Keratinocyte (primary cell): ENCODE measurements at regions not wholly inside any gene's neighbourhood (a gene's known extent, or its start where the extent isn't known, plus 50 kb on each side); places are given as distances from the start of the nearest gene placed in this dataset.

ENCODE experiments used
- DNase-seq: peaks from one replicate; pipeline ENCODE4 v3.0.0-alpha.2; 2011; ENCODE audit warnings: low read depth, missing footprints, low spot score
- FAIRE-seq: peaks from 2 replicates; lab custom pipeline; 2011; peaks lifted over from hg19 to GRCh38; lab: Jason Lieb, UNC
- H2AFZ ChIP-seq: 2 replicates; pipeline ENCODE4 v1.6.0; 2012; ENCODE audit warnings: low read length, control low read depth, inconsistent platforms; ENCODE audit not compliant: control insufficient read depth
- H3K27ac ChIP-seq: 2 replicates; pipeline ENCODE4 v1.5.1; 2011; ENCODE audit warnings: low read length; ENCODE audit not compliant: control insufficient read depth, insufficient read depth
- H3K27me3 ChIP-seq: 3 replicates; pipeline ENCODE4 v1.6.0; 2011; ENCODE audit warnings: low read length; ENCODE audit not compliant: control insufficient read depth, insufficient read depth; ENCODE audit errors: extremely low read depth
- H3K36me3 ChIP-seq, 2 experiments: 2 replicates in 1 of 2; 3 replicates in 1 of 2; pipeline ENCODE4 v1.5.1; 2011; ENCODE audit warnings: low read length in 2 of 2, mild to moderate bottlenecking in 1 of 2; ENCODE audit not compliant: control insufficient read depth in 2 of 2, insufficient read depth in 2 of 2; ENCODE audit errors: extremely low read depth in 1 of 2
- H3K4me1 ChIP-seq: 3 replicates; pipeline ENCODE4 v1.5.1; 2011; ENCODE audit warnings: low read length; ENCODE audit not compliant: control insufficient read depth, insufficient read depth; ENCODE audit errors: extremely low read depth
- H3K4me2 ChIP-seq: 3 replicates; pipeline ENCODE4 v1.6.0; 2011; ENCODE audit warnings: low read depth, low read length; ENCODE audit not compliant: control insufficient read depth, insufficient read depth; ENCODE audit errors: extremely low read depth
- H3K4me3 ChIP-seq, 3 experiments: fragments of 200-600 bp in 1 of 3; sonication (generic) in 1 of 3; 2 replicates in 2 of 3; 3 replicates in 1 of 3; pipeline ENCODE4 v1.5.1; 2011 to 2016; ENCODE audit warnings: low read length in 3 of 3, mild to moderate bottlenecking in 3 of 3, control low read depth in 2 of 3, inconsistent platforms in 1 of 3, low read depth in 1 of 3, mixed read lengths in 1 of 3, mixed run types in 1 of 3, moderate library complexity in 1 of 3; ENCODE audit not compliant: control insufficient read depth in 2 of 3, insufficient read depth in 2 of 3; ENCODE audit errors: extremely low read depth in 1 of 3
- H3K79me2 ChIP-seq: 2 replicates; pipeline ENCODE4 v1.6.0; 2012; ENCODE audit warnings: low read length; ENCODE audit not compliant: control insufficient read depth, insufficient read depth
- H3K9ac ChIP-seq: 3 replicates; pipeline ENCODE4 v1.6.0; 2011; ENCODE audit warnings: low read length; ENCODE audit not compliant: control insufficient read depth, insufficient read depth; ENCODE audit errors: extremely low read depth
- H3K9me1 ChIP-seq: 3 replicates; pipeline ENCODE4 v1.6.0; 2011; ENCODE audit warnings: low read length; ENCODE audit not compliant: control insufficient read depth, insufficient read depth; ENCODE audit errors: extremely low read depth
- H3K9me3 ChIP-seq: 2 replicates; pipeline ENCODE4 v1.5.1; 2012; ENCODE audit warnings: low read depth, low read length; ENCODE audit not compliant: control insufficient read depth
- H4K20me1 ChIP-seq: 3 replicates; pipeline ENCODE4 v1.6.0; 2011; ENCODE audit warnings: low read length; ENCODE audit not compliant: control insufficient read depth, insufficient read depth; ENCODE audit errors: extremely low read depth
- CTCF ChIP-seq, 3 experiments: IDR thresholded peaks in 1 of 3; conservative IDR thresholded peaks in 1 of 3; optimal IDR thresholded peaks in 1 of 3; 2 replicates in 2 of 3; 3 replicates in 1 of 3; pipeline versions ENCODE3 to v1.5.1; 2011; ENCODE audit warnings: low read length in 3 of 3, mild to moderate bottlenecking in 3 of 3, moderate library complexity in 2 of 3, control low read depth in 1 of 3, inconsistent platforms in 1 of 3; ENCODE audit not compliant: insufficient read depth in 2 of 3; ENCODE audit errors: extremely low read depth in 1 of 3
- EZH2 ChIP-seq: IDR thresholded peaks from one replicate; pipeline ENCODE4 v1.6.1; 2012; ENCODE audit warnings: inconsistent platforms, mild to moderate bottlenecking, low read length, moderate library complexity
- dilution Hi-C: fragments of 300-500 bp; cut with MboI; formaldehyde crosslinking; loops from one replicate; pipeline ENCODE4 v1.7.0; 2020; ENCODE audit warnings: low sequenced_read_pairs; ENCODE audit not compliant: extremely low pct_ligation_motif_present

DNA sequence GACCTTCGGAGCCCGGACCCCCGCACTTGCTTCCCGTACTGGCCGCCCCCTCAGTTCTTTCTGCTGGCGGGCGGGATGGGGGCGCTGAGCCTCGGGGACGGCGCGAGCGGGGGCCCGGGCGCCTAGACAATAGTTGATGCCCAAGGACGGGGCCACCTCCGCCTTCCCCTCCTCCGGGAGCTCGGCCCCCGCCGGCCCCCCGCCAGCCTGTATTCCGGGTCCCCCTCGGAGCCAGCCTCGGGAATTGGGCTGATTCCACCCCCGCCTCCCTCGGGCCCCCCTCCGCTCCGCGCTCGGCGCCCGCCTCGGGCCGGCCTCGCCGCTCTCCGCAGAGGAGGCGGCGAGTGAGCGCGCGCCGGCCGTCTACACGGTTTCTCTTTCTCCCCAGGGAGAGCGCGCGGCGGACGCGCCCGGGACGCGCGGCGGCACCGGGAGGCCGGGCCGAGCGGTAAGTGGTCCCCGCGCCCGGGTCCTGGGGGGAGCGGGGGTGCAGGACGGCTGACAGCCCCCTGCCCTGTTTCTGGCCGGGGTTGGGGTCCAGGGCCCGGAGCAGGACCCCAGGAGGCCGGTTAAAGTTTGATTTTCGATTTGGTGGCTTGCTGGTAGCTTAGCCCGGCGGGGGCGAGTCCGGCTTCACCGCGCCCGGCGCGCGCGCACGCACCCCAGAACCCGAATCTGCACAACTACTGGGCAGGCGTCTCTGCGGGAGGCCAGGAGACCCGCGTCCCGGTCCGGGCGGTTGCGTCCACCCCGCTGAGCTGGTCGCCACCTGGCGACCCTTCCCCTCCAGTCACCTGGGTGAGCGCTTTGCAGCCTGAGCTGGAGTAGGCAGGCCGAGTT is 413.7 kb downstream of the PCNX1 start:
- FAIRE-seq (no peak), DNase-seq (no peak)
- H3K4me1 ChIP-seq: peaks cover 28% of the 10 kb centered on the region
- H4K20me1 ChIP-seq: no peaks in the 10 kb centered on the region
- peak overlapping the region; percentile 64 to 91 (median 85) for H3K4me3 ChIP-seq
- H3K9ac ChIP-seq: peak overlapping the region; percentile 99
- no peaks in the 10 kb centered on the region for H3K36me3 ChIP-seq
- peak overlapping the region; percentile 80 for H3K4me2 ChIP-seq
- dilution Hi-C loops: no loop called here
- H3K79me2 ChIP-seq: peaks cover 35% of the 10 kb centered on the region
- peak overlapping the region; percentile 97 for H3K27ac ChIP-seq
- no peaks in the 10 kb centered on the region for H3K27me3 ChIP-seq
- H3K9me1 ChIP-seq: no peaks in the 10 kb centered on the region
- H3K9me3 ChIP-seq: no peaks in the 10 kb centered on the region
- TF ChIP-seq EZH2 (no peak), CTCF (optimal IDR thresholded peaks at IDR 0.05 in 1 of 3, IDR thresholded peaks at IDR 0.05 in 1 of 3, conservative IDR thresholded peaks at IDR 0.05 in 1 of 3; ENCODE audit: extremely low read depth in 1 of 3, insufficient read depth in 2 of 3, low read length in 3 of 3) (no peak)
- peak overlapping the region; percentile 7 for H2AFZ ChIP-seq

GRCh38 chr14:71321574-71322315 is 414.5 kb downstream of the PCNX1 start:
- DNase-seq (no peak), FAIRE-seq (peak; percentile 93)
- H3K9ac ChIP-seq: peak overlapping the region; percentile 99
- H3K27ac ChIP-seq: peak overlapping the region; percentile 97
- H3K9me3 ChIP-seq: no peaks in the 10 kb centered on the region
- peak overlapping the region; percentile 64 to 91 (median 85) for H3K4me3 ChIP-seq
- dilution Hi-C loops: no loop called here
- TF ChIP-seq EZH2 (no peak), CTCF (optimal IDR thresholded peaks at IDR 0.05 in 1 of 3, IDR thresholded peaks at IDR 0.05 in 1 of 3, conservative IDR thresholded peaks at IDR 0.05 in 1 of 3; ENCODE audit: extremely low read depth in 1 of 3, insufficient read depth in 2 of 3, low read length in 3 of 3) (no peak)
- no peaks in the 10 kb centered on the region for H3K27me3 ChIP-seq
- peak overlapping the region; percentile 80 for H3K4me2 ChIP-seq
- H3K79me2 ChIP-seq: peaks cover 41% of the 10 kb centered on the region
- no peaks in the 10 kb centered on the region for H3K36me3 ChIP-seq
- no peaks in the 10 kb centered on the region for H4K20me1 ChIP-seq
- H3K4me1 ChIP-seq: peaks cover 28% of the 10 kb centered on the region
- no peaks in the 10 kb centered on the region for H3K9me1 ChIP-seq
- H2AFZ ChIP-seq: peak overlapping the region; percentile 7
